HEK293T (cell line): ENCODE measurements at regions not wholly inside any gene's neighbourhood (a gene's known extent, or its start where the extent isn't known, plus 50 kb on each side); places are given as distances from the start of the nearest gene placed in this dataset.

Source experiments
- CTCF ChIA-PET: fragments of 350-600 bp; formaldehyde crosslinking; extraction: SDS; loops from one replicate; lab custom pipeline; 2021; ENCODE audit warnings: antibody characterized with exemption, inconsistent platforms; lab: Yijun Ruan, JAX
- POLR2A ChIA-PET: fragments of 350-600 bp; formaldehyde crosslinking; extraction: SDS; loops from one replicate; lab custom pipeline; 2020; ENCODE audit warnings: antibody characterized with exemption, inconsistent platforms; lab: Yijun Ruan, JAX
- DNase-seq: peaks from one replicate; pipeline ENCODE4 v3.0.0; 2012; ENCODE audit warnings: mixed read lengths; ENCODE audit errors: extremely low spot score
- ARNT ChIP-seq: fragments of 450-650 bp; IDR thresholded peaks from 2 replicates; pipeline ENCODE4 v1.6.1; 2017; ENCODE audit warnings: mild to moderate bottlenecking
- BHLHE40 ChIP-seq: fragments of 450-650 bp; IDR thresholded peaks from 2 replicates; pipeline ENCODE4 v1.6.1; 2016; ENCODE audit warnings: mild to moderate bottlenecking, moderate library complexity, borderline replicate concordance
- CTBP1 ChIP-seq: fragments of 450-650 bp; IDR thresholded peaks from 2 replicates; pipeline ENCODE4 v1.6.1; 2016; ENCODE audit warnings: borderline replicate concordance
- ELF4 ChIP-seq: fragments of 450-650 bp; IDR thresholded peaks from 2 replicates; pipeline ENCODE4 v1.6.1; 2017; ENCODE audit warnings: antibody characterized with exemption
- FOXA1 ChIP-seq: fragments of 450-650 bp; IDR thresholded peaks from 2 replicates; pipeline ENCODE4 v1.6.1; 2016; ENCODE audit warnings: mild to moderate bottlenecking
- FOXK2 ChIP-seq: fragments of 450-650 bp; IDR thresholded peaks from 2 replicates; pipeline ENCODE4 v1.6.1; 2016; ENCODE audit warnings: mild to moderate bottlenecking
- FOXM1 ChIP-seq: fragments of 450-650 bp; IDR thresholded peaks from 2 replicates; pipeline ENCODE4 v1.6.1; 2017; ENCODE audit warnings: mild to moderate bottlenecking, borderline replicate concordance
- HDGF ChIP-seq: fragments of 450-650 bp; IDR thresholded peaks from 2 replicates; pipeline ENCODE4 v1.6.1; 2017; ENCODE audit warnings: antibody characterized with exemption, borderline replicate concordance
- L3MBTL2 ChIP-seq: fragments of 450-650 bp; conservative IDR thresholded peaks from 2 replicates; pipeline ENCODE4 v1.6.1; 2016; ENCODE audit warnings: mild to moderate bottlenecking
- LEF1 ChIP-seq: fragments of 450-650 bp; IDR thresholded peaks from 2 replicates; pipeline ENCODE4 v1.6.1; 2017; ENCODE audit warnings: mild to moderate bottlenecking, borderline replicate concordance
- NFRKB ChIP-seq: fragments of 450-650 bp; IDR thresholded peaks from 2 replicates; pipeline ENCODE4 v1.6.1; 2016; ENCODE audit warnings: mild to moderate bottlenecking, moderate library complexity
- PKNOX1 ChIP-seq: fragments of 450-650 bp; IDR thresholded peaks from 2 replicates; pipeline ENCODE4 v1.6.1; 2016
- SP1 ChIP-seq: fragments of 450-650 bp; IDR thresholded peaks from 2 replicates; pipeline ENCODE4 v1.6.1; 2017
- SUZ12 ChIP-seq: fragments of 450-650 bp; IDR thresholded peaks from 2 replicates; pipeline ENCODE4 v1.6.1; 2016; ENCODE audit warnings: mild to moderate bottlenecking
- TARDBP ChIP-seq: fragments of 450-650 bp; IDR thresholded peaks from 2 replicates; pipeline ENCODE4 v1.6.1; 2016
- ZNF384 ChIP-seq: fragments of 450-650 bp; IDR thresholded peaks from 2 replicates; pipeline ENCODE4 v1.6.1; 2016

DNA sequence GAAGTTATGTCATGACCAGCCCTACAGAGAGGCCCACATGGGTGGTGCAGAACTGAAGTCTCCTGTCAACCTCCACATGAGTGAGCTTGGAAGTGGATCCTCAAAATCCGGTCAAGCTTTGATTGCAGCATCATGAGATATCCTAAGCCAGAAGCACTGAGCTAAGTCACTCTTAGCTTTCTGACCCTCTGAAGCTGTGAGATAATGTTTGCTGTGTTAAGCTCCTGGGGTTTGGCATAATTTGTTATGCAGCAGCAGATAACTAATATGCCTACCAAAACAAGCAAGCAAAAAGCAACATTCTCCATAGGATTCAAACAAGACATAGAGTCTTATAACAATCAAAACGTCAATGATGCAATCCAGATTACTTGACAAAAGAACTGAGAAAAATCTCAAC lies 87.6 kb upstream of the GRIN2B start:
- TF ChIP-seq PKNOX1 (no peak), FOXM1 (no peak), NFRKB (no peak), LEF1 (no peak), ARNT (no peak)
- ChIA-PET POLR2A (no interaction called here), CTCF (no interaction called here)
- DNase-seq: no peak

GRCh38 chr12:14071833-14072232 lies 90.4 kb upstream of the GRIN2B start:
- TF ChIP-seq FOXM1 (no peak), BHLHE40 (no peak), TARDBP (no peak), ARNT (no peak), LEF1 (no peak), FOXA1 (no peak), ZNF384 (no peak), NFRKB (no peak), PKNOX1 (no peak), ELF4 (no peak), L3MBTL2 (no peak), SP1 (no peak), SUZ12 (no peak), HDGF (no peak), FOXK2 (no peak), CTBP1 (no peak)
- POLR2A ChIA-PET: no interaction called here

GRCh38 chr12:14072987-14073386 lies 91.6 kb upstream of the GRIN2B start:
- ChIA-PET POLR2A (interaction anchor here (0.6 kb wide), 1 partner anchor 434 kb away, joined by 3 read pairs; no protein-coding TSS in a partner anchor), CTCF (no interaction called here)
- DNase-seq: no peak
- no peak for TF ChIP-seq NFRKB
- TF ChIP-seq LEF1: no peak
- TF ChIP-seq FOXA1: no peak
- TF ChIP-seq ELF4: no peak
- TF ChIP-seq SP1: no peak
- no peak for TF ChIP-seq PKNOX1
- no peak for TF ChIP-seq FOXM1
- no peak for TF ChIP-seq TARDBP
- TF ChIP-seq ARNT: no peak
- TF ChIP-seq HDGF: no peak
- TF ChIP-seq SUZ12: no peak
- TF ChIP-seq L3MBTL2: no peak
- no peak for TF ChIP-seq CTBP1

More at GRCh38 chr12:14071833-14072232, 90.4 kb upstream of the GRIN2B start:
- CTCF ChIA-PET: no interaction called here
- DNase-seq: no peak

DNA sequence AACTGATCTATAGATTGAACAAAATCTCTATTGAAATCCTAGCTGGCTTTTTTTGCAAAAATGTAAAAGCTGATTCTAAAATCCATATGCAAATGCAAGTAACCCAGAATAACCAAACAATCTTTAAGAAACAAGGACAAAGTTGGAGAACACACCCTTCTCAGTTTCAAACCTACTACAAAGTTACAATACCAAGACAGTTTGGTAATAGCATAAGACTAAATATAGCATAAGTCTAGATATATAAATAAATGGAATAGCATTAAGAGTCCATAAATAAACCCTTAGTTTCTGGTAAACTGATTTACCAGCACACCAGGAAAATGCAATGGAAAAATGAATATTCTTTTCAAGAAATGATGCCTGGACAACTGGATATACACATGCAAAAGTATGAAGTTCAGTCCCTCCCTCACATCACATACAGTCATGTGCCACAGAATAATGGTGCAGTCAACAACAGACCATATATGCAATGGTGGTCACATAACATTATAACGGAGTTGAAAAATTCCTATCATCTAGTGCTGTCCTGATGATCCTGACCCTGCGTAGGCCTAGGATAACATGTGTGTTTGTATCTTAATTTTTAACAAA lies 94.5 kb upstream of the GRIN2B start:
- no peak for DNase-seq
- TF ChIP-seq ELF4: no peak
- TF ChIP-seq FOXK2: no peak
- CTCF ChIA-PET: no interaction called here
- POLR2A ChIA-PET: no interaction called here

DNA sequence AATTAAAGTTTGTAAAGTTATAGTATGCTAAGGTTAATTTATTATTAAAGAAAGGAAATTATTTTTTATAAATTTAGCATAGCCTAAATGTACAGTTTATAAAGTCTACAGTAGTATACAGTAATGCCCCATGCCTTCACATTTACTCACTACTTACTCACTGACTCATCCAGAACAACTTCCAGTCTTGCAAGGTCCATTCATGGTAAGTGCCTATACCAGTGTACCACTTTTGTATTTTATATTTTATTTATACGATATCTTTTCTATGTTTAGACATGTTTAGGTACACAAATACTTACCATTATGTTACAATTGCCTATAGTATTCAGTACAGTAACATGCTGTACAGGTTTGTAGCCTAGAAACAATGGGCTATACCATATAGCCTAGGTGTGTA lies 95.1 kb upstream of the GRIN2B start:
- no peak for TF ChIP-seq FOXK2
- DNase-seq: no peak
- CTCF ChIA-PET: no interaction called here
- POLR2A ChIA-PET: no interaction called here

DNA sequence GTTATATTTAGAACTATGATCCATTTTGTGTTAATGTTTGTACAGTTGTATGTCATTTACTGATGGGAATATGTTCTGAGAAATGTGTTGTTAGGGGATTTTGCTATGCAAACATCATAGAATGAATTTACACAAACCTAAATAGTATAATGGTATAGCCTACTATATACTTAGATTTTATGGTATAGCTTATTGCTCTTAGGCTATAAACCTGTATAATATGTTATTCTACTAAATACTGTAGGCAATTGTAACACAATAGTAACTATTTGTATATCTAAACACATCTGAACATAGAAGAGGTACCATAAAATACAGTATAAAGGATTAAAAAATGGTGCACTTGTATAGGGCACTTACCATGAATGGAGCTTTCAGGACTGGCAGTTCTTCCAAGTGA lies 105.4 kb upstream of the GRIN2B start:
- POLR2A ChIA-PET: no interaction called here
- CTCF ChIA-PET: interaction anchor here (1.5 kb wide), 1 partner anchor 8 kb away, joined by 3 read pairs; no protein-coding TSS in a partner anchor
- no peak for DNase-seq

More for the DNA sequence above, 105.4 kb upstream of the GRIN2B start:
- TF ChIP-seq CTBP1: no peak
- TF ChIP-seq SUZ12: no peak
- TF ChIP-seq PKNOX1: no peak
- TF ChIP-seq TARDBP: no peak
- TF ChIP-seq NFRKB: no peak
- no peak for TF ChIP-seq LEF1
- TF ChIP-seq ARNT: no peak
- TF ChIP-seq ELF4: no peak
- no peak for TF ChIP-seq HDGF
- no peak for TF ChIP-seq FOXA1
- TF ChIP-seq FOXK2: no peak
- no peak for TF ChIP-seq FOXM1
- TF ChIP-seq SP1: no peak
- no peak for TF ChIP-seq BHLHE40
- no peak for TF ChIP-seq ZNF384
- no peak for TF ChIP-seq L3MBTL2
